Activated CD4-positive, alpha-beta memory T cell treated with anti-CD3 and anti-CD28 coated beads, Interleukin-2, amount 10 ng/mL, durations not matched to agents 7 days and 5 days (primary cell): ENCODE measurements at regions not wholly inside any gene's neighbourhood (a gene's known extent, or its start where the extent isn't known, plus 50 kb on each side); places are given as distances from the start of the nearest gene placed in this dataset.

ENCODE experiments used
- CTCF ChIA-PET: fragments of 350-600 bp; sonication (Branson Sonifier 250); formaldehyde crosslinking; loops from one replicate; lab custom pipeline; 2021; ENCODE audit warnings: antibody characterized with exemption, inconsistent platforms; lab: Charles Lee
- POLR2A ChIA-PET: fragments of 350-600 bp; sonication (Branson Sonifier 250); formaldehyde crosslinking; loops from one replicate; lab custom pipeline; 2021; ENCODE audit warnings: antibody characterized with exemption; lab: Charles Lee
- DNase-seq: peaks from one replicate; pipeline ENCODE4 v3.0.0-alpha.2; 2020
- H3K27ac Mint-ChIP-seq: one replicate; pipeline ENCODE4 v1.8.0; 2021; ENCODE audit warnings: mild to moderate bottlenecking, mixed read lengths
- H3K27me3 Mint-ChIP-seq: one replicate; pipeline ENCODE4 v1.8.0; 2021; ENCODE audit warnings: mixed read lengths
- H3K36me3 Mint-ChIP-seq: one replicate; pipeline ENCODE4 v1.8.0; 2021; ENCODE audit warnings: low read depth, mixed read lengths
- H3K4me1 Mint-ChIP-seq: one replicate; pipeline ENCODE4 v1.8.0; 2021; ENCODE audit warnings: mixed read lengths
- H3K4me3 Mint-ChIP-seq: one replicate; pipeline ENCODE4 v1.8.0; 2021; ENCODE audit warnings: mild to moderate bottlenecking, mixed read lengths
- H3K9me3 Mint-ChIP-seq: one replicate; pipeline ENCODE4 v1.8.0; 2021; ENCODE audit warnings: mixed read lengths

DNA sequence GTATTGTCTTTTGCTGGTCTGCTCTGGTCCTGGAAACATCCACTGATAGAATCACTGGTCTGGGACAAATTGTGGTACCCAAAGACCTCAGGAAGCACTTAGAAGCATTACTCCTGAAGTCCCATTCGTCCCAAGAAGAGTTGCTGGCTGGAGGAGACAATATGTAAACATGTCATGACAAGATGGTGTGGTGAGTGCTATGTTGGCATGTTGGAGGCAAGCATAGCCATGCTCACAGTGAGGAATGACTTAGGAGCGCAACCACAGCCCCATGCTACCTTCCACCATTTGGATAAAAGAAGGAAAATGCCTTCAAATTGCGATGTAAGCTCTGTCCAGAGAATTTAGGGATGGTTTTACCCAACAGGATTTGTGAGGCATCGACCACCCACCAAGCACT lies 115.8 kb upstream of the STC2 start:
- Mint-ChIP-seq H3K4me1 (no peaks in the 10 kb centered on the region), H3K27ac (no peak overlapping the region), H3K4me3 (no peak overlapping the region), H3K36me3 (no peaks in the 10 kb centered on the region), H3K27me3 (no peaks in the 10 kb centered on the region), H3K9me3 (no peaks in the 10 kb centered on the region)
- no peak for DNase-seq
- ChIA-PET POLR2A (no interaction called here), CTCF (no interaction called here)

DNA sequence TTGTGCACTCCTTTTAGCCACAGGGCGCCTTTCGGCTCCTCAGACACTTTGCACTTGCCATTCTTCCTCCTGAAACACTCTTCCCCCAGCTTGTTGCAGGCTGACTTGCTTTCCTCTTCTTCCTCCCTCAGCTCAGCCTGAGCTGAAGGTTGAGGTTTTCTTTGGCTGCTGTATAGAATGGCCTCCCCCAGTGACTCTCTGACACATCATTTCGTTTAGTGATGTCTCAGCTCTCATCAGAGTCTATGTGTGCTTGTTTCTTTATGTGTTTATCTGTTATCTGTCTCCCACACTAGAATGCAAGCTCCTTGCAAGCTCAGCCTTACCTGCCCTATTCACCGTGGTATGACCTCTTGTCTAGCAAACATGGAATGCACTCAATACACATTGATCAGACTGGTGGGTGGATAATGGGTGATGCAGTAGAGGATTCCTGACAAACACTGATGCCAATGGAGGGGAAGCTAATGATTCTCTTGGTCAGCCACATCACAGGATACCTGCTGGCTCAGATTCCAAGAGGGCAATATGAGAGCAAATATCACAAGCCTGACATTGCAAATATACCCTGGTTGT lies 112.9 kb upstream of the STC2 start:
- no peak overlapping the region for H3K4me3 Mint-ChIP-seq
- no peak overlapping the region for H3K27ac Mint-ChIP-seq
- DNase-seq = no peak
- no peaks in the 10 kb centered on the region for H3K27me3 Mint-ChIP-seq
- H3K4me1 Mint-ChIP-seq = no peaks in the 10 kb centered on the region
- no peaks in the 10 kb centered on the region for H3K9me3 Mint-ChIP-seq
- CTCF ChIA-PET = no interaction called here
- POLR2A ChIA-PET = no interaction called here
- H3K36me3 Mint-ChIP-seq = no peaks in the 10 kb centered on the region

DNA sequence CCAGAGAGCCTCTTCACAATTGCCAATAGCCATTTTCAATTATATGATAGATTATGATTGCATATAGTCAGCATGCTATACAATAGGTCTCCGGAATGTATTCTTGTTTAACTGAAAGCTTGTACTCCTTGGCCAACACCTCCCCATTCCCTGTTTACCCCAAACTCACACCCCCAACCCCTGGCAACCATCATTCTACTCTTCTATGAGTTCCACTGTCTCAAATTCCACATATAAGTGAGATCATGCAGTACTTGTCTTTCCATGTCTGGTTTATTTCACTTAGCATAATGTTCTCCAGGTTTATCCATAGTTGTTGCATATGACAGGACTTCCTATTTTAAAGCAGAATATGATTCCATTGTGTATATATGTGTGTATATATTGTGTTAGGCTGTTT lies 110.7 kb upstream of the STC2 start:
- Mint-ChIP-seq H3K27me3 (peaks cover 2% of the 10 kb centered on the region), H3K4me3 (no peak overlapping the region), H3K9me3 (no peaks in the 10 kb centered on the region), H3K36me3 (no peaks in the 10 kb centered on the region), H3K27ac (no peak overlapping the region), H3K4me1 (no peaks in the 10 kb centered on the region)
- CTCF ChIA-PET = no interaction called here
- no peak for DNase-seq
- POLR2A ChIA-PET = no interaction called here

DNA sequence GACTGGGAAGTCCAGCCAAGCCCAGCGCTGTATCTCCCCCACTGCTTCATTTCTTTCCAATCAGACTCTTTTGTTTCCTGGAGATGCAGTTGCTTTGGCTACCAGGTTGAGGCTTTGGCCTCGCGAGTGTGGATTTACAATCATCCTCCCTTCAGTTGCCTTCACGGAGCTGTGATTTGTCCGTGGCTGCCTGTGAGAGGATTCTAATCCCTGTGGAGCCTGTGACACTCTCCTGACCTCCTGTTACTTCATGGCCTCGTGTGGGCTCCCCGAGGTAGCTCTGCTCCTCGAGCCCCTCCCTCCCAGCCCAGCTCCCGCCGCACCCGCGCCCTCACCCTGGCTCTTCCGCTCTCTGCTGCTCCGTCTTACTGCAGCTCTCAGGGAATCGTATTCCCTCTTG lies 107.2 kb upstream of the STC2 start:
- H3K27me3 Mint-ChIP-seq = peaks cover 2% of the 10 kb centered on the region
- POLR2A ChIA-PET = no interaction called here
- H3K36me3 Mint-ChIP-seq = no peaks in the 10 kb centered on the region
- H3K4me3 Mint-ChIP-seq = no peak overlapping the region
- CTCF ChIA-PET = no interaction called here
- H3K9me3 Mint-ChIP-seq = no peaks in the 10 kb centered on the region
- no peak for DNase-seq
- H3K4me1 Mint-ChIP-seq = no peaks in the 10 kb centered on the region
- no peak overlapping the region for H3K27ac Mint-ChIP-seq

DNA sequence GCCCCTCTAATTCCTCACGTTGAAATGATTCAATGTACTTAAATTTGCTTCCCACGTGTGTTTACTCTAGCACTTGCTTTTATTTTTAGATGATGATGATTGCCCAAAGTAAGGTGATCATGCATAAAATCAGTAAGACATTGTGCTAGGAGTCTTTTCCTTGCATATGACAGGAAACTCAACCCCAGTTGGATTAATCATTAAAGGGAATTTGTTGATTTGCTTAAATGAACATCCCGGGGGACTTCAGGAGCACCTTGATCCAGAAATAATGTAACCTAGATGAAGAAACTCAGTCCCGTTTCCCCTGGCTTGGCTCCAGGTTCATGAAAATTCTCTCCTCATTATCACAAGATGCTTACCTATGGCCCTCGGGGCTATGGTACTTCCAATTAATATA lies 106.1 kb upstream of the STC2 start:
- no peaks in the 10 kb centered on the region for H3K4me1 Mint-ChIP-seq
- DNase-seq = no peak
- CTCF ChIA-PET = no interaction called here
- no peaks in the 10 kb centered on the region for H3K9me3 Mint-ChIP-seq
- POLR2A ChIA-PET = no interaction called here
- H3K4me3 Mint-ChIP-seq = no peak overlapping the region
- H3K27ac Mint-ChIP-seq = no peak overlapping the region
- peaks cover 2% of the 10 kb centered on the region for H3K27me3 Mint-ChIP-seq
- H3K36me3 Mint-ChIP-seq = no peaks in the 10 kb centered on the region

DNA sequence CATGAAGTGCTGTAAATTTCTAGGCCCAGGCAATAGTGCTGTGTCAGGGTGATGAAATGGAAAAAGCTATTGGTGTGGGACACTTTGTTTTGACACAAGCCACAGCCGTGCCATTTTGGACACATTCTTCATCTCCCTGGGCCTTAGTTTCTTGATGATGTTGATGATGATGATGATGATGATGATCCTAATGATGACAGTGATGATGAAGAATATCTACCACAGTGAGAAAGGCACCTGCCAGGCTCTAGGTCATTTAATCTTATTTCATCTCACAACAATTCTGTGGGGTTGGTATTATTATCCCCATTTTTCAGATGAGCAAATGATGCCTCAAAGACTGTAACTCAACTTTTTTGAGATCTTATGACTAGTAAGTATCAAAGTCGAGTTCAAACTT lies 102.2 kb upstream of the STC2 start:
- H3K27ac Mint-ChIP-seq = no peak overlapping the region
- no peaks in the 10 kb centered on the region for H3K4me1 Mint-ChIP-seq
- peaks cover 4% of the 10 kb centered on the region for H3K27me3 Mint-ChIP-seq
- H3K36me3 Mint-ChIP-seq = no peaks in the 10 kb centered on the region
- CTCF ChIA-PET = interaction anchor here (0.6 kb wide), 1 partner anchor 617 kb away, joined by 4 read pairs; no protein-coding TSS in a partner anchor
- no peak for DNase-seq
- POLR2A ChIA-PET = no interaction called here
- H3K4me3 Mint-ChIP-seq = no peak overlapping the region
- no peaks in the 10 kb centered on the region for H3K9me3 Mint-ChIP-seq

DNA sequence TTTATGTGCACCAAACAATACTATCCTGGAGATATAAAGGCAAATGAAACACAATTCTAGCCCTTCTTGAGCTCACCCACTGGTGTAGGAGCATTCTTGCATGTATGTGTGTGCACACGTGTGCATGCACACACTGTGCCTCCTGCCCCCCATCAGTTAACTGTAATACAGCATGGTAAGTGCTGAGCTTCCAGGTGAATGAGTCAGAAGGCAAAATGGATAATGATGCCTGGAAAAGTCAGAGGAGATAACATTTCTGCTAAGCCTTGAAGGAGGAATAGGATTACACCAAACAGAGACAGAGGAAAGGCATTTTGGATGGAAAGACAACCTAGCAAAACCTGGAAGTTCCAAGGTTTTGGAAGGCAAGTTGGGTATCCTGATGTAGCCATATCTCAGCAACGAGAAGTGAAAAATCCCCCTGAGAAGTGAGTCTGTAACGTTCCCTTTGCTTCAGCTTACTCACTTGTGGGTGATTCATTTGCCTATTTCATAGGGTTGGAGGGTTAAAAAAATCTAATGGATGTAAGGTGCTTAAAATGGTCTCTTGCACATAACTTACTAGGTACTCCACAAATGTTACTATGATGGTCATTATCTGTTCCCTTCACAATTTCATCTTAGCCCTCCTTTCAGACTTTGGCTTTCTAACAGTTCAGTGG lies 101.4 kb upstream of the STC2 start:
- Mint-ChIP-seq H3K4me3 (no peak overlapping the region), H3K36me3 (no peaks in the 10 kb centered on the region), H3K27ac (no peak overlapping the region), H3K4me1 (no peaks in the 10 kb centered on the region), H3K27me3 (peaks cover 4% of the 10 kb centered on the region), H3K9me3 (no peaks in the 10 kb centered on the region)
- ChIA-PET POLR2A (no interaction called here), CTCF (interaction anchor here (0.5 kb wide), 1 partner anchor 52 kb away, joined by 3 read pairs; no protein-coding TSS in a partner anchor)
- DNase-seq = no peak

DNA sequence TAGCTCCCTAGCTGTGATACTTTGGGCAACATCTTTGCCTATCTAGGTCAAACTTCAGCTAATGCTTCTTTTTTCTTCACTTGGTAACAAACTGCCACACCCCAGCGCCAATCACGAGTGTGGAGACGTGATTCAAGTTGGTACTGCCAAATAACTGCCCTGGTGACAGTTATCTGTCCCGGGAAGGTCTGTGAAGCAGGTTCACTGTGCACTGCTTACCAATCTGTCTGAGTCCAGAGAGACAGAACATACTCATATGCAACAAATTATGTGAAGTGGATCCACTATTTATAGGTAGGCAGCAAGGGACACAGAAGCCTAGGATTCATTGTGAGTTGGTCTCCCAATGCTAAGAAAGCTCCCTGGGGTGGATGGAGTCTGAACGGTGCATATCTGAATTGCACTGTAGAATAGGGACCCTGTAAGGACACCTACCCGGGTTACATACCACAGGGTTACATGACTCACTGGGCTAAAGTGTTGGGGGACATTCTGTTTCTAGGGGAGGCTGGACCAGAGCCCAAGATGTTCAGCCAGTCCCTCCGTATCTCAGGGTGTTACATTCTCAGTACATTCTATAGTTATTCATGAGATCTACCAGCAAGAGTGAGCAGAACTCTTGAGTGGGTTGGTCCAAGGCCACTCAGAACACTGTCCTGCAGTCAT lies 95.4 kb upstream of the STC2 start:
- no peaks in the 10 kb centered on the region for H3K4me1 Mint-ChIP-seq

DNA sequence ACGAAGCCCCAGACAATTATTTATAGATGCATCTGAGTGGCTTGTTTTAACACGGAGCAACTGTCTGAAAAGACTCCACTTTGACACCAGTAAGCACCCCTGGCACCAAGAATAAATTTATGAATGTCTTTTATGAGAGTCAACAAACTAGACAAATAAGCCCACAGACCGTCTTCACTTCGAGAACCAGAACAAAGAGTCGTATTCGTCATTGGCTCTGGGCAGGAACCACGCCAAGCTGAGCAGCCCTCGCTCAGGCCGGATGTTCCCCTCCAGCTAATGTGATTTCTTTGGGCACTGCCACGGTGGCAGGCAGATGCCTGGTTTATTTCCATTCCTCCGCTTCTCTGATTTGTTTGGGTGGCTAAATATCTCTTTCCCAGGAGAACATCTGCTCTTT lies 91.9 kb upstream of the STC2 start:
- H3K4me3 Mint-ChIP-seq = no peak overlapping the region
- ChIA-PET CTCF (no interaction called here), POLR2A (no interaction called here)
- H3K36me3 Mint-ChIP-seq = no peaks in the 10 kb centered on the region
- no peaks in the 10 kb centered on the region for H3K27me3 Mint-ChIP-seq
- H3K9me3 Mint-ChIP-seq = no peaks in the 10 kb centered on the region
- no peak overlapping the region for H3K27ac Mint-ChIP-seq
- DNase-seq = no peak
- H3K4me1 Mint-ChIP-seq = no peaks in the 10 kb centered on the region

More for the DNA sequence above, 95.4 kb upstream of the STC2 start:
- H3K4me3 Mint-ChIP-seq = no peak overlapping the region
- H3K27me3 Mint-ChIP-seq = peaks cover 4% of the 10 kb centered on the region
- H3K9me3 Mint-ChIP-seq = no peaks in the 10 kb centered on the region
- H3K36me3 Mint-ChIP-seq = no peaks in the 10 kb centered on the region
- no peak for DNase-seq
- no peak overlapping the region for H3K27ac Mint-ChIP-seq
- POLR2A ChIA-PET = no interaction called here
- CTCF ChIA-PET = no interaction called here

DNA sequence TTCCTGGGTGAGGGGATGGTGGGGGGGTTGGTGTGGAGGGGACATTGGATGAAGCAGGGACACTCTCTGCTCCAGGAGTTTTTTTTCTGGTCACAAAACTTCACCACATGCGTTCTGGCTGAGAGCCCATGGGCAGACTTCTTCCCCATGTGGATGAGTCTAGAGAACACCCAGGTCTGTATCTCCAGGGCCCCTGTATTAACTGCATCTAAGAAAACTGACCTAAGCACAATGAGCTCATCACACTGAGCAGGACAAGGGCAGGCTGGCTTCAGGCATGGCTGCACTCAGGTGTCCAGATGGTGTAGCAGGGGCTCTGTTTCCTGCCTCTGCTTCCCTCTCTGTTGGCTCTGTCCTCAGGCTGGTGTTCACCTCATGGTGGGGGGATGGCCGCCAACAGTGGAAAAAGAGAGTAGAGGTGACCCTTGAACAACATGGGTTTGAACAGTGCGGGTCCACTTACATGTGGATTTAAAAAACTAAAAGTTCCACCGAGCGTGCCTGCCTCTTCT lies 85.3 kb upstream of the STC2 start:
- ChIA-PET CTCF (no interaction called here), POLR2A (no interaction called here)
- no peaks in the 10 kb centered on the region for H3K27me3 Mint-ChIP-seq
- H3K4me3 Mint-ChIP-seq = no peak overlapping the region
- H3K4me1 Mint-ChIP-seq = no peaks in the 10 kb centered on the region
- H3K9me3 Mint-ChIP-seq = no peaks in the 10 kb centered on the region
- no peak overlapping the region for H3K27ac Mint-ChIP-seq
- no peaks in the 10 kb centered on the region for H3K36me3 Mint-ChIP-seq
- no peak for DNase-seq

DNA sequence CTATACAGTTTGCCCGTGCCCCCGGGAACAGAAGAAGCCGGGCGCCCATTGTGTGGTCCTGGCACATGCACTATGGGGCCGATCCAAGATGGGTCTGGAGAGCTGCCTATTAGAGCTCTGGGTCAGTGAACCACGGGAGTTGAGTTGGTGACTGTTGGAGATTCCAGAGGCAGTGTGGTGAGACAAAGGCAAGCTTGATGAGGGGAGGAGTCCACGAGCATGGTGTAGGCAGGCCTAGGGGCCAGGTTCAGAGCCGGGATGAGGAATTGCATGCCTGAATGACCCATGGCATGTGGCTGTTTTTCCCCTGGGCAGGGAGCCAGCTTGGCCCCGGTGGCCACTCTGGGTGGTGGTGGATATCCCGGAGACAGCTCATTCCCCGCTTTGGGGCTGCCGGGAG lies 84.4 kb upstream of the STC2 start:
- H3K27ac Mint-ChIP-seq = no peak overlapping the region
- H3K4me3 Mint-ChIP-seq = no peak overlapping the region
- H3K27me3 Mint-ChIP-seq = no peaks in the 10 kb centered on the region
- no peaks in the 10 kb centered on the region for H3K36me3 Mint-ChIP-seq
- no peaks in the 10 kb centered on the region for H3K4me1 Mint-ChIP-seq
- CTCF ChIA-PET = no interaction called here
- no peak for DNase-seq
- POLR2A ChIA-PET = no interaction called here
- no peaks in the 10 kb centered on the region for H3K9me3 Mint-ChIP-seq

DNA sequence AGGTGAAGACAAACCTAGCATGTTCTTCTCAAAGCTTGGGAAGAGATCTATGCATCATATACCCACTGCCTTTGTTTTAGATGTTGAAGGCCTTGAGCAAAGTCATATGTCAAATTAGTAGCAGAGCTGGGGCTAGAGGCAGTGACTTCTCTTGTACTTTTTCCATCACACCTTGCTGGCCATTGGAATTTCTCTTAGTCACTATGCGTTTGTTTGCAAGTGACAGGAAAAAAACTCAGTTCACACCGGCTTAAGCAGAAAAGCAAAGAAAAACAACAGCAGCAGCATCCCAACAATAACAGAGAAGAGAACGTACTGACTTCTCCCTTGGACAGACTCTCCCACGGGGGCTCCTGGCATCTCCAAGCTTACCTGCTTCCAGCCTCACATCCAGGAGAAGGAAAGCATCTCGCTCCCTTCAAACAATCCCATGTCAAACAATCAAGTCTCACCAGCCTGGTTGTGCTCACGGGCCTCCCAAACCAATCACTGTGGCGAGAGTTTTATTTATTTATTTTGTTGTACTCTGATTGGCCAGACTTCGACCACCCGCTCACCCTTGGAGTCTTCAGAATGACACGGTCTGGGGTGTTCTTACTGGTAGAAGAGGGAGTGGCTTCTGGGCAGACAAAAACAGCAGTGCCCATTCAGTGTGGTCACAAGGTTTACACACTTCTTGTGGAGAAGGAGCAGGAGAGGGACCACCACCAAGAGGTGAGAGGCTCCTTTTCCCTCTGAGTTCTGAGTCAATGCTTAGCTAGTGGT lies 83.8 kb upstream of the STC2 start:
- no peaks in the 10 kb centered on the region for H3K36me3 Mint-ChIP-seq
- H3K27ac Mint-ChIP-seq = no peak overlapping the region
- H3K4me3 Mint-ChIP-seq = no peak overlapping the region
- no peaks in the 10 kb centered on the region for H3K4me1 Mint-ChIP-seq
- no peaks in the 10 kb centered on the region for H3K27me3 Mint-ChIP-seq
- ChIA-PET CTCF (no interaction called here), POLR2A (no interaction called here)
- DNase-seq = no peak
- H3K9me3 Mint-ChIP-seq = no peaks in the 10 kb centered on the region
